ENCODE measurements at regions not wholly inside any gene's neighbourhood (a gene's known extent, or its start where the extent isn't known, plus 50 kb on each side); places are given as distances from the start of the nearest gene placed in this dataset.
"Not testable (repeated sequence)": the region's sequence is repeated elsewhere in the genome, so short reads cannot be mapped to it uniquely, and the experiment has no call there.

GRCh38 chr10:2813693-2814092 lies 253.7 kb upstream of the PFKP start:
- DNase-seq (ENCODE audit: low read depth in 4 of 4, low spot score in 2 of 4), result no peak

- no peak for DNase-seq (ENCODE audit: low read depth in 4 of 4, low spot score in 2 of 4)
Measured at GRCh38 chr10:2813286-2813685, 254.1 kb upstream of the PFKP start.

GRCh38 chr10:2812631-2813030 lies 254.7 kb upstream of the PFKP start:
- no peak for DNase-seq (ENCODE audit: low read depth in 4 of 4, low spot score in 2 of 4)

- DNase-seq (ENCODE audit: low read depth in 4 of 4, low spot score in 2 of 4), result no peak
Measured at GRCh38 chr10:2800178-2800577, 267.2 kb upstream of the PFKP start.

GRCh38 chr10:2798336-2799022 lies 268.9 kb upstream of the PFKP start:
- no peak for DNase-seq (ENCODE audit: low read depth in 4 of 4, low spot score in 2 of 4)

GRCh38 chr10:2791774-2792443 lies 275.4 kb upstream of the PFKP start:
- DNase-seq (ENCODE audit: low read depth in 4 of 4, low spot score in 2 of 4), result no peak

- DNase-seq (ENCODE audit: low read depth in 4 of 4, low spot score in 2 of 4), result no peak
Measured at GRCh38 chr10:2790396-2791188, 276.8 kb upstream of the PFKP start.

GRCh38 chr10:2786251-2786650 lies 281.1 kb upstream of the PFKP start:
- DNase-seq (ENCODE audit: low read depth in 4 of 4, low spot score in 2 of 4), result no peak

- DNase-seq (ENCODE audit: low read depth in 4 of 4, low spot score in 2 of 4), result no peak
Measured at GRCh38 chr10:2784766-2785165, 282.6 kb upstream of the PFKP start.

- DNase-seq (ENCODE audit: low read depth in 4 of 4, low spot score in 2 of 4), result no peak
Measured at GRCh38 chr10:2782950-2783349, 284.4 kb upstream of the PFKP start.

GRCh38 chr10:2782265-2782664 lies 285.1 kb upstream of the PFKP start:
- DNase-seq (ENCODE audit: low read depth in 4 of 4, low spot score in 2 of 4), result no peak

- DNase-seq (ENCODE audit: low read depth in 4 of 4, low spot score in 2 of 4), result no peak
Measured at GRCh38 chr10:2777666-2778355, 289.5 kb upstream of the PFKP start.

GRCh38 chr10:2772816-2773631 lies 294.3 kb upstream of the PFKP start:
- DNase-seq (ENCODE audit: low read depth in 4 of 4, low spot score in 2 of 4), result peak; percentile 22 to 37 (median 30)

GRCh38 chr10:2772135-2772534 lies 295.2 kb upstream of the PFKP start:
- no peak for DNase-seq (ENCODE audit: low read depth in 4 of 4, low spot score in 2 of 4)

GRCh38 chr10:2767293-2767692 lies 300.1 kb upstream of the PFKP start:
- DNase-seq (ENCODE audit: low read depth in 4 of 4, low spot score in 2 of 4), result not testable (repeated sequence)

GRCh38 chr10:2761971-2762370 lies 305.4 kb upstream of the PFKP start:
- DNase-seq (ENCODE audit: low read depth in 4 of 4, low spot score in 2 of 4), result no peak

- no peak for DNase-seq (ENCODE audit: low read depth in 4 of 4, low spot score in 2 of 4)
Measured at GRCh38 chr10:2761311-2761710, 306.0 kb upstream of the PFKP start.

- no peak for DNase-seq (ENCODE audit: low read depth in 4 of 4, low spot score in 2 of 4)
Measured at GRCh38 chr10:2760736-2761135, 306.6 kb upstream of the PFKP start.

- DNase-seq (ENCODE audit: low read depth in 4 of 4, low spot score in 2 of 4), result no peak
Measured at GRCh38 chr10:2759233-2759632, 308.1 kb upstream of the PFKP start.

GRCh38 chr10:2754943-2755342 lies 312.4 kb upstream of the PFKP start:
- DNase-seq (ENCODE audit: low read depth in 4 of 4, low spot score in 2 of 4), result no peak
